ENCODE measurements at regions not wholly inside any gene's neighbourhood (a gene's known extent, or its start where the extent isn't known, plus 50 kb on each side); places are given as distances from the start of the nearest gene placed in this dataset.

DNA sequence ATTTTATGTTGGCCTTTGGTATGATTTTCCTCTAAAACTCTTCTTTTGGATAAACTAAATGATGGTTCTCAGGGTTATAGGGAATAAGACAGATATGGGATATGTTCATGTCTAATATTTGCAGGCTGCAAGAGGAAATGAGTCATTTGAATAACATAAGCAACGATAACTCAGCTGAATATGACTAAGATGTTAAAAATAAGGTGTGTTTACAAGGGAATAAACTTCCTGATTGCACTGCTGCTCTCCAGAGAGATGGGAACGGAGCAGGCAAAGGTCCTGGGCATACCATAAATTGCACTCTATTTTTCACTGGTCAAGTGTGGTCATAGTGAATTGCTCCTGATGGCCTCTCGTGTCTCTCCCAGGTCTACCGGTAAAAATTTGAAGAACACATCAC lies 666.2 kb downstream of the TOX3 start:
- TF ChIP-seq GATA3 (IDR thresholded peaks at IDR 0.05; ENCODE audit: low read depth, low read length) (no peak), GATA2 (IDR thresholded peaks at IDR 0.05; ENCODE audit: low read depth, low read length) (no peak)

All from SH-SY5Y (cell line).